HEK293 (cell line): ENCODE measurements at regions not wholly inside any gene's neighbourhood (a gene's known extent, or its start where the extent isn't known, plus 50 kb on each side); places are given as distances from the start of the nearest gene placed in this dataset.

Source experiments
- CTCF ChIA-PET: fragments of 350-600 bp; formaldehyde crosslinking; extraction: SDS; loops from one replicate; lab custom pipeline; 2021; ENCODE audit warnings: antibody characterized with exemption; lab: Yijun Ruan, JAX
- POLR2A ChIA-PET: fragments of 300-600 bp; formaldehyde crosslinking; extraction: SDS; loops from one replicate; lab custom pipeline; 2020; ENCODE audit warnings: antibody characterized with exemption, inconsistent platforms; lab: Yijun Ruan, JAX
- H3K27ac ChIP-seq: fragments of 200-500 bp; sonication (Bioruptor generic); 2 replicates; pipeline ENCODE4 v1.5.1; 2014; ENCODE audit warnings: low read depth, low read length, control low read depth, inconsistent platforms; ENCODE audit errors: extremely low read depth
- H3K36me3 ChIP-seq, 2 experiments: fragments of 200-500 bp in 1 of 2; sonication (Bioruptor generic) in 1 of 2; 1 replicate in 1 of 2; 2 replicates in 1 of 2; pipeline ENCODE4 v1.5.1; 2014 to 2017; ENCODE audit warnings: inconsistent platforms in 2 of 2, low read length in 2 of 2; ENCODE audit not compliant: control insufficient read depth in 2 of 2, insufficient read depth in 1 of 2
- H3K4me1 ChIP-seq: fragments of 200-500 bp; sonication (Bioruptor generic); 2 replicates; pipeline ENCODE4 v1.5.1; 2014; ENCODE audit warnings: mild to moderate bottlenecking, low read length, inconsistent platforms; ENCODE audit not compliant: control insufficient read depth, insufficient read depth
- H3K4me3 ChIP-seq: 2 replicates; pipeline ENCODE4 v1.5.1; 2011; ENCODE audit warnings: low read depth, mild to moderate bottlenecking, control low read depth, low read length, moderate library complexity
- H3K9me3 ChIP-seq: fragments of 200-500 bp; sonication (Bioruptor generic); 2 replicates; pipeline ENCODE4 v1.5.1; 2014; ENCODE audit warnings: low read depth, low read length, inconsistent platforms; ENCODE audit not compliant: control insufficient read depth, insufficient read depth
- BCL11B ChIP-seq: fragments of 450-650 bp; formaldehyde crosslinking; IDR thresholded peaks from 2 replicates; pipeline ENCODE4 v1.5.1; 2016; ENCODE audit warnings: low read depth, missing biosample characterization, missing genetic modification characterization
- KLF7 ChIP-seq: fragments of 450-650 bp; formaldehyde crosslinking; IDR thresholded peaks from 2 replicates; pipeline ENCODE4 v1.5.1; 2016; ENCODE audit warnings: missing biosample characterization, missing genetic modification characterization, borderline replicate concordance
- SP3 ChIP-seq: fragments of 450-650 bp; formaldehyde crosslinking; IDR thresholded peaks from 2 replicates; pipeline ENCODE4 v1.5.1; 2016; ENCODE audit warnings: missing biosample characterization, missing genetic modification characterization
- ZBTB1 ChIP-seq: fragments of 450-650 bp; formaldehyde crosslinking; IDR thresholded peaks from 2 replicates; pipeline ENCODE4 v1.5.1; 2016; ENCODE audit warnings: missing biosample characterization, missing genetic modification characterization
- ZBTB49 ChIP-seq: fragments of 450-650 bp; formaldehyde crosslinking; IDR thresholded peaks from 2 replicates; pipeline ENCODE4 v1.5.1; 2016; ENCODE audit warnings: missing biosample characterization, missing genetic modification characterization, low read depth
- ZNF335 ChIP-seq: fragments of 450-650 bp; formaldehyde crosslinking; conservative IDR thresholded peaks from 2 replicates; pipeline ENCODE4 v1.5.1; 2016; ENCODE audit warnings: missing biosample characterization, missing genetic modification characterization
- ZNF354C ChIP-seq: fragments of 450-650 bp; formaldehyde crosslinking; IDR thresholded peaks from 2 replicates; pipeline ENCODE4 v1.5.1; 2016; ENCODE audit warnings: missing biosample characterization, missing genetic modification characterization, low read depth, borderline replicate concordance
- ZNF391 ChIP-seq: fragments of 450-650 bp; formaldehyde crosslinking; IDR thresholded peaks from 2 replicates; pipeline ENCODE4 v1.5.1; 2016; ENCODE audit warnings: low read depth, missing biosample characterization, missing genetic modification characterization, borderline replicate concordance
- ZNF426 ChIP-seq: fragments of 450-650 bp; formaldehyde crosslinking; IDR thresholded peaks from 2 replicates; pipeline ENCODE4 v1.5.1; 2017; ENCODE audit warnings: missing biosample characterization, missing genetic modification characterization, mild to moderate bottlenecking, inconsistent platforms, moderate library complexity
- ZNF549 ChIP-seq: fragments of 450-650 bp; IDR thresholded peaks from 2 replicates; pipeline ENCODE4 v1.5.1; 2018; ENCODE audit warnings: missing biosample characterization, missing genetic modification characterization, mild to moderate bottlenecking, inconsistent platforms, moderate library complexity
- ZNF558 ChIP-seq: fragments of 450-650 bp; formaldehyde crosslinking; IDR thresholded peaks from 2 replicates; pipeline ENCODE4 v1.5.1; 2016; ENCODE audit warnings: missing biosample characterization, missing genetic modification characterization
- ZNF561 ChIP-seq: fragments of 450-650 bp; IDR thresholded peaks from 2 replicates; pipeline ENCODE4 v1.5.1; 2018; ENCODE audit warnings: missing biosample characterization, missing genetic modification characterization, borderline replicate concordance
- ZNF596 ChIP-seq: fragments of 450-650 bp; IDR thresholded peaks from 2 replicates; pipeline ENCODE4 v1.5.0; 2018; ENCODE audit warnings: missing biosample characterization, mild to moderate bottlenecking, missing genetic modification characterization, moderate library complexity
- ZNF791 ChIP-seq: fragments of 450-650 bp; formaldehyde crosslinking; IDR thresholded peaks from 2 replicates; pipeline ENCODE4 v1.5.1; 2016; ENCODE audit warnings: missing biosample characterization, missing genetic modification characterization
- TF ChIP-seq, protein P1 (sequence below): fragments of 450-650 bp; formaldehyde crosslinking; IDR thresholded peaks from 2 replicates; pipeline ENCODE4 v1.5.1; 2016; ENCODE audit warnings: missing biosample characterization, missing genetic modification characterization
- TF ChIP-seq, protein P2 (sequence below): fragments of 450-650 bp; formaldehyde crosslinking; IDR thresholded peaks from 2 replicates; pipeline ENCODE4 v1.5.1; 2016; ENCODE audit warnings: missing biosample characterization, missing genetic modification characterization
- TF ChIP-seq, protein P3 (sequence below): fragments of 450-650 bp; formaldehyde crosslinking; IDR thresholded peaks from 2 replicates; pipeline ENCODE4 v1.5.1; 2016; ENCODE audit warnings: missing biosample characterization, missing genetic modification characterization

DNA sequence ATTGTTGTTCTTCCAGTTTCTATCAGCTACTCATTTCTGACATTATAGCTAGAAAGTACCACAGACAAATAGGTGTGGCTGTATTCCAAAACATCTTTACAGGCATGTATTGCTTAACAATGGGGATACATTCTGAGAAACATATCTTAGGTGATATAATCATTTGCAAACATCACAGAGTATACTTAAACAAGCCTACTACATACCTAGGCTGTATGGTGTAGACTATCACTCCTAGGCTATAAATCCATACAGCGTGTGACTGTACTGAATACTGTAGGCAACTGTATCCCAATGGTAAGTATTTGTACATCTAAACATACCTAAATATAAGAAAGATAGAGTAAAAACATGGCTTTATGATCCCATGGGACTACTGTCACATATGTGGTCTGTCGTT, 231.8 kb downstream of the ETS1 start (continued):
- TF ChIP-seq ZBTB1 (tag by site-specific recombination) (no peak), ZNF335 (no peak), ZNF791 (no peak)

GRCh38 chr11:128354476-128354875, 232.9 kb downstream of the ETS1 start:
- H3K4me1 ChIP-seq = no peaks in the 10 kb centered on the region
- CTCF ChIA-PET = interaction anchor here (0.6 kb wide), 2 partner anchors 494 to 616 kb away, joined by 3 to 4 read pairs; no protein-coding TSS in a partner anchor
- H3K9me3 ChIP-seq = no peaks in the 10 kb centered on the region
- H3K36me3 ChIP-seq = no peaks in the 10 kb centered on the region
- no peak for TF ChIP-seq KLF7 (tag by site-specific recombination)
- TF ChIP-seq ZNF391 = no peak
- no peak for TF ChIP-seq ZNF549
- TF ChIP-seq, protein P1, sequence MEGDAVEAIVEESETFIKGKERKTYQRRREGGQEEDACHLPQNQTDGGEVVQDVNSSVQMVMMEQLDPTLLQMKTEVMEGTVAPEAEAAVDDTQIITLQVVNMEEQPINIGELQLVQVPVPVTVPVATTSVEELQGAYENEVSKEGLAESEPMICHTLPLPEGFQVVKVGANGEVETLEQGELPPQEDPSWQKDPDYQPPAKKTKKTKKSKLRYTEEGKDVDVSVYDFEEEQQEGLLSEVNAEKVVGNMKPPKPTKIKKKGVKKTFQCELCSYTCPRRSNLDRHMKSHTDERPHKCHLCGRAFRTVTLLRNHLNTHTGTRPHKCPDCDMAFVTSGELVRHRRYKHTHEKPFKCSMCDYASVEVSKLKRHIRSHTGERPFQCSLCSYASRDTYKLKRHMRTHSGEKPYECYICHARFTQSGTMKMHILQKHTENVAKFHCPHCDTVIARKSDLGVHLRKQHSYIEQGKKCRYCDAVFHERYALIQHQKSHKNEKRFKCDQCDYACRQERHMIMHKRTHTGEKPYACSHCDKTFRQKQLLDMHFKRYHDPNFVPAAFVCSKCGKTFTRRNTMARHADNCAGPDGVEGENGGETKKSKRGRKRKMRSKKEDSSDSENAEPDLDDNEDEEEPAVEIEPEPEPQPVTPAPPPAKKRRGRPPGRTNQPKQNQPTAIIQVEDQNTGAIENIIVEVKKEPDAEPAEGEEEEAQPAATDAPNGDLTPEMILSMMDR (tag by site-specific recombination) = no peak
- no peak for TF ChIP-seq SP3 (tag by site-specific recombination)
- TF ChIP-seq ZNF596 (tag by site-specific recombination) = no peak
- no peak for TF ChIP-seq ZNF561 (tag by site-specific recombination)
- TF ChIP-seq ZNF354C (tag by site-specific recombination) = no peak
- H3K4me3 ChIP-seq = no peak overlapping the region
- POLR2A ChIA-PET = no interaction called here
- H3K27ac ChIP-seq = no peak overlapping the region

- POLR2A ChIA-PET = interaction anchor here (0.6 kb wide), 1 partner anchor 182 kb away, joined by 4 read pairs; no protein-coding TSS in a partner anchor
- Histone ChIP-seq H3K27ac (no peak overlapping the region), H3K9me3 (no peaks in the 10 kb centered on the region)
- TF ChIP-seq ZBTB49 (tag by site-specific recombination) = no peak
- TF ChIP-seq, all 188 proteins: peak for 0
- Histone ChIP-seq H3K4me1 (no peaks in the 10 kb centered on the region), H3K36me3 (no peaks in the 10 kb centered on the region), H3K4me3 (no peak overlapping the region)
- CTCF ChIA-PET = interaction anchor here (1.0 kb wide), 1 partner anchor 9 kb away, joined by 3 read pairs; no protein-coding TSS in a partner anchor
Measured at GRCh38 chr11:128351168-128351567, 236.2 kb downstream of the ETS1 start.

- no peak overlapping the region for H3K4me3 ChIP-seq
- H3K9me3 ChIP-seq = no peaks in the 10 kb centered on the region
- H3K4me1 ChIP-seq = no peaks in the 10 kb centered on the region
- POLR2A ChIA-PET = no interaction called here
- TF ChIP-seq BCL11B (tag by site-specific recombination) (no peak), ZNF426 (no peak), ZNF558 (no peak)
- TF ChIP-seq, protein P2, sequence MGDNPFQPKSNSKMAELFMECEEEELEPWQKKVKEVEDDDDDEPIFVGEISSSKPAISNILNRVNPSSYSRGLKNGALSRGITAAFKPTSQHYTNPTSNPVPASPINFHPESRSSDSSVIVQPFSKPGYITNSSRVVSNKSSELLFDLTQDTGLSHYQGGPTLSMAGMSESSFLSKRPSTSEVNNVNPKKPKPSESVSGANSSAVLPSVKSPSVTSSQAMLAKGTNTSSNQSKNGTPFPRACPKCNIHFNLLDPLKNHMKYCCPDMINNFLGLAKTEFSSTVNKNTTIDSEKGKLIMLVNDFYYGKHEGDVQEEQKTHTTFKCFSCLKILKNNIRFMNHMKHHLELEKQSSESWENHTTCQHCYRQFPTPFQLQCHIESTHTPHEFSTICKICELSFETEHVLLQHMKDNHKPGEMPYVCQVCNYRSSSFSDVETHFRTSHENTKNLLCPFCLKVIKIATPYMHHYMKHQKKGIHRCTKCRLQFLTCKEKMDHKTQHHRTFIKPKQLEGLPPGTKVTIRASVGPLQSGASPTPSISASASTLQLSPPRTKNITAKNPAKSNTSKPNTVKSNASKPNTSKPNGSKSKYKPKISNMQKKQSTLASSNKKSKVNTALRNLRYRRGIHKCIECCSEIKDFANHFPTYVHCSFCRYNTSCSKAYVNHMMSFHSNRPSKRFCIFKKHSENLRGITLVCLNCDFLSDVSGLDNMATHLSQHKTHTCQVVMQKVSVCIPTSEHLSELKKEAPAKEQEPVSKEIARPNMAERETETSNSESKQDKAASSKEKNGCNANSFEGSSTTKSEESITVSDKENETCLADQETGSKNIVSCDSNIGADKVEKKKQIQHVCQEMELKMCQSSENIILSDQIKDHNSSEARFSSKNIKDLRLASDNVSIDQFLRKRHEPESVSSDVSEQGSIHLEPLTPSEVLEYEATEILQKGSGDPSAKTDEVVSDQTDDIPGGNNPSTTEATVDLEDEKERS (tag by site-specific recombination) = no peak
- TF ChIP-seq, protein P3, sequence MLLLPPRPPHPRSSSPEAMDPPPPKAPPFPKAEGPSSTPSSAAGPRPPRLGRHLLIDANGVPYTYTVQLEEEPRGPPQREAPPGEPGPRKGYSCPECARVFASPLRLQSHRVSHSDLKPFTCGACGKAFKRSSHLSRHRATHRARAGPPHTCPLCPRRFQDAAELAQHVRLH (tag by site-specific recombination) = no peak
- H3K27ac ChIP-seq = no peak overlapping the region
- CTCF ChIA-PET = no interaction called here
- H3K36me3 ChIP-seq = no peaks in the 10 kb centered on the region
Measured at GRCh38 chr11:128349650-128350299, 237.6 kb downstream of the ETS1 start.
